GM20431 (cell line): ENCODE measurements at regions not wholly inside any gene's neighbourhood (a gene's known extent, or its start where the extent isn't known, plus 50 kb on each side); places are given as distances from the start of the nearest gene placed in this dataset.

Experiments
- in situ Hi-C: fragments of 300-500 bp; cut with MseI, MboI; formaldehyde crosslinking; loops from one replicate; pipeline ENCODE4 v1.15.0; 2020; ENCODE audit warnings: low sequenced_read_pairs; ENCODE audit not compliant: unreplicated experiment

GRCh38 chr13:105338006-105338405 is 1197.5 kb downstream of the EFNB2 start:
- in situ Hi-C loops, result no loop called here

- in situ Hi-C loops, result no loop called here
These were observed 1198.5 kb downstream of the EFNB2 start for GRCh38 chr13:105336706-105337576.

- in situ Hi-C loops, result no loop called here
These were observed 1201.3 kb downstream of the EFNB2 start for GRCh38 chr13:105334211-105334610.

GRCh38 chr13:105333416-105333815 is 1202.0 kb downstream of the EFNB2 start:
- in situ Hi-C loops, result no loop called here

GRCh38 chr13:105329359-105329758 is 1206.1 kb downstream of the EFNB2 start:
- in situ Hi-C loops, result no loop called here

- in situ Hi-C loops, result no loop called here
These were observed 1207.2 kb downstream of the EFNB2 start for GRCh38 chr13:105328212-105328611.

GRCh38 chr13:105327581-105328126 is 1207.8 kb downstream of the EFNB2 start:
- in situ Hi-C loops, result no loop called here

- in situ Hi-C loops, result no loop called here
These were observed 1215.6 kb downstream of the EFNB2 start for GRCh38 chr13:105319875-105320274.

- in situ Hi-C loops, result no loop called here
These were observed 1218.7 kb downstream of the EFNB2 start for GRCh38 chr13:105316731-105317130.

GRCh38 chr13:105312906-105313305 is 1222.6 kb downstream of the EFNB2 start:
- in situ Hi-C loops, result no loop called here

- in situ Hi-C loops, result no loop called here
These were observed 1224.4 kb downstream of the EFNB2 start for GRCh38 chr13:105311094-105311493.

GRCh38 chr13:105307776-105308175 is 1227.7 kb downstream of the EFNB2 start:
- in situ Hi-C loops, result no loop called here

- in situ Hi-C loops, result no loop called here
These were observed 1237.6 kb downstream of the EFNB2 start for GRCh38 chr13:105297839-105298238.

GRCh38 chr13:105291987-105292386 is 1243.5 kb downstream of the EFNB2 start:
- in situ Hi-C loops, result no loop called here

- in situ Hi-C loops, result no loop called here
These were observed 1244.9 kb downstream of the EFNB2 start for GRCh38 chr13:105290596-105290995.

GRCh38 chr13:105285526-105285925 is 1249.9 kb downstream of the EFNB2 start:
- in situ Hi-C loops, result no loop called here

- in situ Hi-C loops, result no loop called here
These were observed 1252.8 kb downstream of the EFNB2 start for GRCh38 chr13:105282406-105283285.

- in situ Hi-C loops, result no loop called here
These were observed 1256.5 kb downstream of the EFNB2 start for GRCh38 chr13:105278943-105279381.

- in situ Hi-C loops, result no loop called here
These were observed 1258.9 kb downstream of the EFNB2 start for GRCh38 chr13:105276571-105276970.

- in situ Hi-C loops, result no loop called here
These were observed 1261.7 kb downstream of the EFNB2 start for GRCh38 chr13:105273665-105274222.
